Nephron progenitor cell (in vitro differentiated cells): ENCODE measurements at regions not wholly inside any gene's neighbourhood (a gene's known extent, or its start where the extent isn't known, plus 50 kb on each side); places are given as distances from the start of the nearest gene placed in this dataset.

Experiments
- DNase-seq: peaks from one replicate; pipeline ENCODE4 v3.0.0; 2021
- H3K27ac Mint-ChIP-seq: 2 replicates; pipeline ENCODE4 v1.8.0; 2021; ENCODE audit warnings: mild to moderate bottlenecking, moderate library complexity, mixed read lengths
- H3K27me3 Mint-ChIP-seq: 2 replicates; pipeline ENCODE4 v1.8.0; 2021; ENCODE audit warnings: mild to moderate bottlenecking, low read depth, mixed read lengths; ENCODE audit not compliant: poor library complexity
- H3K36me3 Mint-ChIP-seq: 2 replicates; pipeline ENCODE4 v1.8.0; 2021; ENCODE audit warnings: low read depth, mixed read lengths
- H3K4me1 Mint-ChIP-seq: 2 replicates; pipeline ENCODE4 v1.8.0; 2021; ENCODE audit warnings: mixed read lengths
- H3K4me3 Mint-ChIP-seq: 2 replicates; pipeline ENCODE4 v1.8.0; 2021; ENCODE audit warnings: mild to moderate bottlenecking, moderate library complexity, mixed read lengths
- H3K9me3 Mint-ChIP-seq: 2 replicates; pipeline ENCODE4 v1.8.0; 2021; ENCODE audit warnings: mild to moderate bottlenecking, moderate library complexity, mixed read lengths
- TF ChIP-seq, protein P1 (sequence below): fragments of 200-600 bp; sonication (generic); IDR thresholded peaks from 2 replicates; pipeline ENCODE4 v1.5.0; 2021; ENCODE audit warnings: antibody characterized with exemption

GRCh38 chr13:107018285-107018684 is 450.3 kb upstream of the ARGLU1 start:
- no peak overlapping the region for H3K4me3 Mint-ChIP-seq
- TF ChIP-seq, protein P1, sequence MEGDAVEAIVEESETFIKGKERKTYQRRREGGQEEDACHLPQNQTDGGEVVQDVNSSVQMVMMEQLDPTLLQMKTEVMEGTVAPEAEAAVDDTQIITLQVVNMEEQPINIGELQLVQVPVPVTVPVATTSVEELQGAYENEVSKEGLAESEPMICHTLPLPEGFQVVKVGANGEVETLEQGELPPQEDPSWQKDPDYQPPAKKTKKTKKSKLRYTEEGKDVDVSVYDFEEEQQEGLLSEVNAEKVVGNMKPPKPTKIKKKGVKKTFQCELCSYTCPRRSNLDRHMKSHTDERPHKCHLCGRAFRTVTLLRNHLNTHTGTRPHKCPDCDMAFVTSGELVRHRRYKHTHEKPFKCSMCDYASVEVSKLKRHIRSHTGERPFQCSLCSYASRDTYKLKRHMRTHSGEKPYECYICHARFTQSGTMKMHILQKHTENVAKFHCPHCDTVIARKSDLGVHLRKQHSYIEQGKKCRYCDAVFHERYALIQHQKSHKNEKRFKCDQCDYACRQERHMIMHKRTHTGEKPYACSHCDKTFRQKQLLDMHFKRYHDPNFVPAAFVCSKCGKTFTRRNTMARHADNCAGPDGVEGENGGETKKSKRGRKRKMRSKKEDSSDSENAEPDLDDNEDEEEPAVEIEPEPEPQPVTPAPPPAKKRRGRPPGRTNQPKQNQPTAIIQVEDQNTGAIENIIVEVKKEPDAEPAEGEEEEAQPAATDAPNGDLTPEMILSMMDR: no peak
- no peak overlapping the region for H3K27ac Mint-ChIP-seq
- H3K27me3 Mint-ChIP-seq: no peaks in the 10 kb centered on the region
- peaks cover 5% of the 10 kb centered on the region for H3K4me1 Mint-ChIP-seq
- H3K36me3 Mint-ChIP-seq: no peaks in the 10 kb centered on the region
- H3K9me3 Mint-ChIP-seq: peaks cover 4% of the 10 kb centered on the region
- no peak for DNase-seq

- no peak overlapping the region for H3K27ac Mint-ChIP-seq
- TF ChIP-seq, protein P1: no peak
These were observed 438.7 kb upstream of the ARGLU1 start for GRCh38 chr13:107006661-107007060.

GRCh38 chr13:107005577-107005976 is 437.6 kb upstream of the ARGLU1 start:
- no peak for DNase-seq
- Mint-ChIP-seq H3K27me3 (no peaks in the 10 kb centered on the region), H3K4me1 (peaks cover 9% of the 10 kb centered on the region), H3K36me3 (no peaks in the 10 kb centered on the region), H3K27ac (no peak overlapping the region), H3K4me3 (no peak overlapping the region), H3K9me3 (no peaks in the 10 kb centered on the region)
- TF ChIP-seq, protein P1: no peak

More at GRCh38 chr13:107006661-107007060, 438.7 kb upstream of the ARGLU1 start:
- Mint-ChIP-seq H3K9me3 (no peaks in the 10 kb centered on the region), H3K4me1 (peaks cover 9% of the 10 kb centered on the region), H3K27me3 (no peaks in the 10 kb centered on the region), H3K4me3 (no peak overlapping the region), H3K36me3 (no peaks in the 10 kb centered on the region)
- no peak for DNase-seq

DNA sequence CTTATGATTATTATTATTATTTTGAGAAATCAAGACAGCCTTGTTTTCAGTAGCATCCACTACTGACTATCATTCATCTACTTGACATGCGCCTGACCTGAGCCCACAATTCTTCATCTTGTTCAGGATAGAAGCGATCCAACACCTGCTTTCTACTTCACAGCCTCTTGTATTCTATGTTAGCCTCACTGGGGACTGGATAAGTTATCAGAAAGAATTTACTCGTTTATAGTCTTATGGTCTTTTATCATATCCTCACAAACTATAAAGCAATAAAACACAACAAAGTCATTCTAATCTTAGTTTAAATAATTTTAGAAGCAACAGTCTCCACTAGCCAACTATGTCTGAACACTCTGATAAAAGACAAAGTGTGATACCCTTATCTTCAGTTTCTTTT is 436.0 kb upstream of the ARGLU1 start:
- no peaks in the 10 kb centered on the region for H3K36me3 Mint-ChIP-seq
- no peak overlapping the region for H3K27ac Mint-ChIP-seq
- no peaks in the 10 kb centered on the region for H3K9me3 Mint-ChIP-seq
- H3K27me3 Mint-ChIP-seq: peaks cover 4% of the 10 kb centered on the region
- H3K4me3 Mint-ChIP-seq: no peak overlapping the region
- TF ChIP-seq, protein P1: no peak
- H3K4me1 Mint-ChIP-seq: peaks cover 9% of the 10 kb centered on the region
- DNase-seq: no peak

DNA sequence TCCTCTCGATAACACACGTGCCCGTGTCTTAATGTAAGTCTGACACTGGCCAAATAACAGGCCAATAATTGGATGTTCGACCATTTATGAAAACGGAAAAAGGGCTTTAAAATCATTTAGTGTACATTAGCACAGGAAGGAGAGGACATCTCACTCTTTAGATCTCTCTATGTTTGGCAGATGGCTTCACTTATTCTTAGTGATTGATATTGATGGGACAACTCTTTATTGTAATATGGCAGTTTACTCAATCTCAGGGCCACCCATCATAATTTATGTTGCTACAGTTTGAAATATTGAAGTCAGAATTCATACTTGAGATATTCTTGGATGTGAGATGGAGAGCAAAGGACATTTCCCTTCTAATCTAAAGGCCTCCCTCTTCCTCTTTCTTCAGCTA is 430.7 kb upstream of the ARGLU1 start:
- Mint-ChIP-seq H3K9me3 (no peaks in the 10 kb centered on the region), H3K27me3 (peaks cover 4% of the 10 kb centered on the region), H3K27ac (no peak overlapping the region), H3K36me3 (no peaks in the 10 kb centered on the region), H3K4me3 (no peak overlapping the region), H3K4me1 (no peaks in the 10 kb centered on the region)
- no peak for DNase-seq
- TF ChIP-seq, protein P1: no peak

DNA sequence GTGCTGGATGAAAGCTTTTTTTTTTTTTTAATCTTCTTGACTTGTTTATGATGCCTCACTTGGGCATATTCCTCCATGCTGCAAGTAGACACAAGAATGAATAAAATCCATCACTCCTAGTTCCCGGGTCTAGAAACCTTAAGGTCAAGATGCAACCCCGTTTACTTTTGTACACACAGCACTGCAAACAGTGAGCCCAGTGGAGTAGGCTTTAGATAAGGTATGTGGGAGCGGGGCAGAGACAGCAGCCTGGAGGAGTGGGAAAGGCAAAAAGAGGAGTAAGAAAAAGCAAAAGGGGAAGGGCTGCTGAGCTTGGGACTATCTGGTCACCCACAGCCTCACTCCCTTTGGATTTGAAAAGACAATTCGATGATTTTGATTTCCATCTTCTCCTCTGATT is 429.8 kb upstream of the ARGLU1 start:
- no peaks in the 10 kb centered on the region for H3K36me3 Mint-ChIP-seq
- H3K4me1 Mint-ChIP-seq: no peaks in the 10 kb centered on the region

More for the DNA sequence above, 429.8 kb upstream of the ARGLU1 start:
- H3K4me3 Mint-ChIP-seq: no peak overlapping the region
- no peak for DNase-seq
- H3K9me3 Mint-ChIP-seq: no peaks in the 10 kb centered on the region
- TF ChIP-seq, protein P1: no peak
- H3K27me3 Mint-ChIP-seq: peaks cover 4% of the 10 kb centered on the region
- no peak overlapping the region for H3K27ac Mint-ChIP-seq
